HEK293 (cell line): ENCODE measurements at regions not wholly inside any gene's neighbourhood (a gene's known extent, or its start where the extent isn't known, plus 50 kb on each side); places are given as distances from the start of the nearest gene placed in this dataset.

Experiments used
- CTCF ChIP-seq: fragments of 450-650 bp; formaldehyde crosslinking; IDR thresholded peaks from 2 replicates; pipeline ENCODE4 v1.5.1; 2016; ENCODE audit warnings: missing biosample characterization, missing genetic modification characterization
- HIC1 ChIP-seq: fragments of 450-650 bp; formaldehyde crosslinking; IDR thresholded peaks from 2 replicates; pipeline ENCODE4 v1.5.1; 2016; ENCODE audit warnings: missing biosample characterization, missing genetic modification characterization
- ZIC2 ChIP-seq: fragments of 450-650 bp; formaldehyde crosslinking; IDR thresholded peaks from 2 replicates; pipeline ENCODE4 v1.5.1; 2016; ENCODE audit warnings: missing biosample characterization, missing genetic modification characterization
- ZNF133 ChIP-seq: fragments of 450-650 bp; formaldehyde crosslinking; IDR thresholded peaks from 2 replicates; pipeline ENCODE4 v1.5.1; 2016; ENCODE audit warnings: missing biosample characterization, missing genetic modification characterization

GRCh38 chr17:70318051-70318450 is 148.7 kb downstream of the KCNJ2 start:
- TF ChIP-seq HIC1 = no peak
- no peak for TF ChIP-seq CTCF (tag by site-specific recombination)
- no peak for TF ChIP-seq ZIC2 (tag by site-specific recombination)
- TF ChIP-seq ZNF133 (tag by site-specific recombination) = no peak
